Karpas-422 (cell line): ENCODE measurements at regions not wholly inside any gene's neighbourhood (a gene's known extent, or its start where the extent isn't known, plus 50 kb on each side); places are given as distances from the start of the nearest gene placed in this dataset.
"Not testable (repeated sequence)": the region's sequence is repeated elsewhere in the genome, so short reads cannot be mapped to it uniquely, and the experiment has no call there.

Source experiments
- DNase-seq: peaks from one replicate; pipeline ENCODE4 v3.0.0-alpha.2; 2015
- H2AFZ ChIP-seq: fragments of 200-600 bp; sonication (generic); 2 replicates; pipeline ENCODE4 v1.6.1; 2014; ENCODE audit warnings: antibody characterized with exemption, low read length, mixed read lengths
- H3K27ac ChIP-seq: fragments of 200-600 bp; sonication (generic); 2 replicates; pipeline ENCODE4 v1.5.1; 2014; ENCODE audit warnings: mild to moderate bottlenecking, low read length, moderate library complexity
- H3K27me3 ChIP-seq: fragments of 200-600 bp; sonication (generic); 2 replicates; pipeline ENCODE4 v1.6.1; 2014; ENCODE audit warnings: low read length, mixed read lengths
- H3K36me3 ChIP-seq: fragments of 200-600 bp; sonication (generic); 2 replicates; pipeline ENCODE4 v1.6.1; 2014; ENCODE audit warnings: low read length, mixed read lengths; ENCODE audit not compliant: insufficient read depth
- H3K4me1 ChIP-seq: fragments of 200-600 bp; sonication (generic); 2 replicates; pipeline ENCODE4 v1.6.1; 2014; ENCODE audit warnings: mild to moderate bottlenecking, low read length, mixed read lengths
- H3K4me2 ChIP-seq: fragments of 200-600 bp; sonication (generic); 2 replicates; pipeline ENCODE4 v1.6.1; 2014; ENCODE audit warnings: low read length, low read depth, mild to moderate bottlenecking; ENCODE audit not compliant: poor library complexity, severe bottlenecking
- H3K4me3 ChIP-seq: fragments of 200-600 bp; sonication (generic); 2 replicates; pipeline ENCODE4 v1.5.1; 2014; ENCODE audit warnings: mild to moderate bottlenecking, antibody characterized with exemption, low read length, mixed read lengths
- H3K79me2 ChIP-seq: fragments of 200-600 bp; sonication (generic); 2 replicates; pipeline ENCODE4 v1.6.1; 2014; ENCODE audit warnings: mild to moderate bottlenecking, low read length, mixed read lengths
- H3K9ac ChIP-seq: fragments of 200-600 bp; sonication (generic); 2 replicates; pipeline ENCODE4 v1.6.0; 2014; ENCODE audit warnings: low read length
- H3K9me2 ChIP-seq: fragments of 200-600 bp; sonication (generic), shearing (Covaris generic); replicated peaks from 2 replicates; pipeline ENCODE4 v1.6.0; 2014; ENCODE audit warnings: mild to moderate bottlenecking, low read length, moderate library complexity; ENCODE audit not compliant: insufficient read depth
- H3K9me3 ChIP-seq: fragments of 300-700, 200-600 bp; sonication (generic); 2 replicates; pipeline ENCODE4 v1.6.1; 2014; ENCODE audit warnings: low read length, mixed read lengths
- H4K20me1 ChIP-seq: fragments of 200-600 bp; sonication (generic); 2 replicates; pipeline ENCODE4 v1.6.1; 2014; ENCODE audit warnings: mild to moderate bottlenecking, antibody characterized with exemption, low read length, low read depth; ENCODE audit not compliant: insufficient read depth

- no peaks in the 10 kb centered on the region for H3K36me3 ChIP-seq
- H3K27ac ChIP-seq, result no peak overlapping the region
- H3K4me1 ChIP-seq, result no peaks in the 10 kb centered on the region
- no peak for DNase-seq
- no peaks in the 10 kb centered on the region for H3K79me2 ChIP-seq
- H3K27me3 ChIP-seq, result no peaks in the 10 kb centered on the region
- H3K4me2 ChIP-seq, result no peak overlapping the region
- no peak overlapping the region for H3K9ac ChIP-seq
- H3K9me3 ChIP-seq, result peaks cover 2% of the 10 kb centered on the region; the same call in 1 of the 2 replicates
- no peak overlapping the region for H2AFZ ChIP-seq
- 0 out of 2 replicates have a peak, but pooled peaks cover 4% of the 10 kb centered on the region for H3K9me2 ChIP-seq
- H3K4me3 ChIP-seq, result no peak overlapping the region
- no peaks in the 10 kb centered on the region for H4K20me1 ChIP-seq
Measured at GRCh38 chr12:87603727-87604126, 425.5 kb downstream of the C12orf50 start.

GRCh38 chr12:87599459-87599858 lies 429.7 kb downstream of the C12orf50 start:
- Histone ChIP-seq H3K9ac (no peak overlapping the region), H3K4me3 (no peak overlapping the region), H2AFZ (no peak overlapping the region), H3K4me2 (no peak overlapping the region), H3K27ac (no peak overlapping the region), H3K27me3 (no peaks in the 10 kb centered on the region), H3K4me1 (no peaks in the 10 kb centered on the region), H3K9me3 (peaks cover 2% of the 10 kb centered on the region; the same call in 1 of the 2 replicates), H3K9me2 (0 out of 2 replicates have a peak, but pooled peaks cover 4% of the 10 kb centered on the region), H3K79me2 (no peaks in the 10 kb centered on the region), H3K36me3 (no peaks in the 10 kb centered on the region), H4K20me1 (no peaks in the 10 kb centered on the region)
- no peak for DNase-seq

GRCh38 chr12:87597114-87597513 lies 432.1 kb downstream of the C12orf50 start:
- Histone ChIP-seq H3K9me2 (no peaks in the 10 kb centered on the region), H3K9me3 (no peaks in the 10 kb centered on the region), H3K27ac (no peak overlapping the region), H3K9ac (no peak overlapping the region), H3K4me2 (no peak overlapping the region), H3K4me1 (no peaks in the 10 kb centered on the region), H4K20me1 (no peaks in the 10 kb centered on the region), H3K27me3 (no peaks in the 10 kb centered on the region), H2AFZ (no peak overlapping the region), H3K36me3 (no peaks in the 10 kb centered on the region), H3K4me3 (no peak overlapping the region), H3K79me2 (no peaks in the 10 kb centered on the region)
- no peak for DNase-seq

- no peak for DNase-seq
- no peak overlapping the region for H3K4me2 ChIP-seq
- no peaks in the 10 kb centered on the region for H3K27me3 ChIP-seq
- no peak overlapping the region for H3K27ac ChIP-seq
- no peaks in the 10 kb centered on the region for H3K9me3 ChIP-seq
- H3K4me1 ChIP-seq, result no peaks in the 10 kb centered on the region
- H2AFZ ChIP-seq, result no peak overlapping the region
- no peak overlapping the region for H3K4me3 ChIP-seq
- H4K20me1 ChIP-seq, result no peaks in the 10 kb centered on the region
- no peaks in the 10 kb centered on the region for H3K9me2 ChIP-seq
- H3K9ac ChIP-seq, result no peak overlapping the region
- no peaks in the 10 kb centered on the region for H3K79me2 ChIP-seq
- no peaks in the 10 kb centered on the region for H3K36me3 ChIP-seq
Measured at GRCh38 chr12:87596636-87597035, 432.6 kb downstream of the C12orf50 start.

- Histone ChIP-seq H4K20me1 (no peaks in the 10 kb centered on the region), H3K27ac (no peak overlapping the region), H3K9ac (no peak overlapping the region), H3K27me3 (no peaks in the 10 kb centered on the region), H3K36me3 (no peaks in the 10 kb centered on the region), H3K4me1 (no peaks in the 10 kb centered on the region), H3K4me2 (no peak overlapping the region), H2AFZ (no peak overlapping the region), H3K4me3 (no peak overlapping the region), H3K79me2 (no peaks in the 10 kb centered on the region), H3K9me3 (no peaks in the 10 kb centered on the region), H3K9me2 (no peaks in the 10 kb centered on the region)
- no peak for DNase-seq
Measured at GRCh38 chr12:87596134-87596533, 433.1 kb downstream of the C12orf50 start.

GRCh38 chr12:87585882-87586557 lies 443.2 kb downstream of the C12orf50 start:
- Histone ChIP-seq H3K79me2 (no peaks in the 10 kb centered on the region), H3K4me1 (no peaks in the 10 kb centered on the region), H3K4me2 (no peak overlapping the region), H3K27ac (no peak overlapping the region), H3K9me2 (no peaks in the 10 kb centered on the region), H3K9ac (no peak overlapping the region), H2AFZ (no peak overlapping the region), H3K9me3 (no peaks in the 10 kb centered on the region), H4K20me1 (no peaks in the 10 kb centered on the region), H3K36me3 (no peaks in the 10 kb centered on the region), H3K27me3 (no peaks in the 10 kb centered on the region), H3K4me3 (no peak overlapping the region)
- no peak for DNase-seq

- not testable (repeated sequence) for H3K9me2 ChIP-seq, DNase-seq
Measured at GRCh38 chr12:87579091-87579490, 450.1 kb downstream of the C12orf50 start.

GRCh38 chr12:87575906-87576305 lies 453.3 kb downstream of the C12orf50 start:
- Histone ChIP-seq H3K9me2 (no peaks in the 10 kb centered on the region), H3K36me3 (no peaks in the 10 kb centered on the region), H3K9me3 (no peaks in the 10 kb centered on the region), H3K79me2 (no peaks in the 10 kb centered on the region), H3K4me3 (no peak overlapping the region), H4K20me1 (no peaks in the 10 kb centered on the region), H3K4me1 (no peaks in the 10 kb centered on the region), H3K27me3 (no peaks in the 10 kb centered on the region), H3K4me2 (no peak overlapping the region), H2AFZ (no peak overlapping the region), H3K27ac (no peak overlapping the region), H3K9ac (no peak overlapping the region)
- no peak for DNase-seq

More at GRCh38 chr12:87579091-87579490, 450.1 kb downstream of the C12orf50 start:
- H3K9ac ChIP-seq, H3K79me2 ChIP-seq, H3K4me3 ChIP-seq, H3K9me3 ChIP-seq, H3K27me3 ChIP-seq, H2AFZ ChIP-seq, H3K36me3 ChIP-seq, H3K4me1 ChIP-seq, H4K20me1 ChIP-seq, H3K4me2 ChIP-seq, H3K27ac ChIP-seq: not testable (repeated sequence)
